Medulla oblongata (tissue), 1 donor: ENCODE measurements at regions not wholly inside any gene's neighbourhood (a gene's known extent, or its start where the extent isn't known, plus 50 kb on each side); places are given as distances from the start of the nearest gene placed in this dataset.
"Not testable (repeated sequence)": the region's sequence is repeated elsewhere in the genome, so short reads cannot be mapped to it uniquely, and the experiment has no call there.

Experiments used
- DNase-seq: peaks from one replicate; pipeline ENCODE4 v3.0.0-alpha.2; 2015; ENCODE audit errors: extremely low spot score

GRCh38 chr2:7845332-7845731, 836.5 kb upstream of the ID2 start:
- no peak for DNase-seq

- no peak for DNase-seq
Observed at GRCh38 chr2:7846607-7847006, 835.2 kb upstream of the ID2 start.

GRCh38 chr2:7847321-7847720, 834.5 kb upstream of the ID2 start:
- no peak for DNase-seq

DNA sequence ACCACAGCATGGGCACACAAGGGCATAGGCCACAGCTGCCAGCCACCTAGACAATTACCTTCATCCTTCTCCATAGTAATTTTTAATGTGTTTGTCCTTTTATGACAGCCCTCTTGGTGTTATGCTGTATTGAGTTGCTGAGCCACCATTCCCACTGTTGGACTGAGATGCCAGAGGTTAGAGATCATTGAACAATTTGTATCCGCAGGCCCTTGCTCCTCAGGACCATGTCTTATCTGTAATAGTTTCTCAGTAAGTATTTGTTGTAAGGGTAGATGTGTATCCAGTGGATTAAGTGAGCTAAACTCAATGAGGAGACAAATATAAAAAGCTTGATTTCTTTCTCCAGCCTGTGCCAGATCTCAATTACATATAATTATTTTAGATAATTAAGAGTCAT, 832.8 kb upstream of the ID2 start:
- DNase-seq: no peak

- no peak for DNase-seq
Observed at GRCh38 chr2:7849531-7849930, 832.3 kb upstream of the ID2 start.

- no peak for DNase-seq
Observed at GRCh38 chr2:7852546-7852945, 829.3 kb upstream of the ID2 start.

DNA sequence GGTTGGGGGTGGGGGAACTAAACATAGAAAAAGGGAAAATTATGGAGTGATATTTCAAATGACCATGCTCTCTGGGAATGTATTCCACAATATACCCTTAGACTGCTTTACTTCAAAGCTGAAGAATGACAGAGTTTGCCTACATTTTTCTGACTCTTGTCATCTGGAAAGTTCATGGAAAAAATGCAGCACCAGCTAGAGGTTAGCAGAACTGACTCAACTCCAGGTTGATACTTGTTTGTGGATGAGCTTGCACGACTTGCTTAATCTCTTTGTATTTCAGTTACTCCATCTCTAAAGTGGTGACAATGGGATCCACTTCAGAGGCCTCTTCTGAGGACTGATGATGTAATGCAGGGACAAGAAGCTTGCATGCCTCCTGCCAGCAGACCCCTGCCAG, 824.0 kb upstream of the ID2 start:
- no peak for DNase-seq

DNA sequence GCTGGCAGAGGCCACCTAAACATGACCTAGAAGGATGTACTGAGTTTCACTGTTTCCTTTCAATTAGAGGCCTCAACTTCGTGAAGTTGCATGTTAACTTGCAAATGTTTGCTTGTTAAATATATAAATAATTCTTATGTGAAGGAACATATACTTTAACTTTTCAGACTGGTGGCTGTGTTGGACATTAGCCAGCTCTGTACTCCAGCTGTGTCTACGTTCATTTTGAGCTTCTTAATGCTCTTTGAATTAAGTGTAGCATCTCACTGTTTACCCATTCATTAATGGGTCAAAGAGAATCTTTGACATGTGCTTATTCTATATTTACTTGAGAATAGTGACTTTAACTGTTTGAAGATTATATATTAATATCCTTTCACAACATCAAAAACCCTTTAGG, 823.2 kb upstream of the ID2 start:
- no peak for DNase-seq

- no peak for DNase-seq
Observed at GRCh38 chr2:7860693-7861092, 821.2 kb upstream of the ID2 start.

DNA sequence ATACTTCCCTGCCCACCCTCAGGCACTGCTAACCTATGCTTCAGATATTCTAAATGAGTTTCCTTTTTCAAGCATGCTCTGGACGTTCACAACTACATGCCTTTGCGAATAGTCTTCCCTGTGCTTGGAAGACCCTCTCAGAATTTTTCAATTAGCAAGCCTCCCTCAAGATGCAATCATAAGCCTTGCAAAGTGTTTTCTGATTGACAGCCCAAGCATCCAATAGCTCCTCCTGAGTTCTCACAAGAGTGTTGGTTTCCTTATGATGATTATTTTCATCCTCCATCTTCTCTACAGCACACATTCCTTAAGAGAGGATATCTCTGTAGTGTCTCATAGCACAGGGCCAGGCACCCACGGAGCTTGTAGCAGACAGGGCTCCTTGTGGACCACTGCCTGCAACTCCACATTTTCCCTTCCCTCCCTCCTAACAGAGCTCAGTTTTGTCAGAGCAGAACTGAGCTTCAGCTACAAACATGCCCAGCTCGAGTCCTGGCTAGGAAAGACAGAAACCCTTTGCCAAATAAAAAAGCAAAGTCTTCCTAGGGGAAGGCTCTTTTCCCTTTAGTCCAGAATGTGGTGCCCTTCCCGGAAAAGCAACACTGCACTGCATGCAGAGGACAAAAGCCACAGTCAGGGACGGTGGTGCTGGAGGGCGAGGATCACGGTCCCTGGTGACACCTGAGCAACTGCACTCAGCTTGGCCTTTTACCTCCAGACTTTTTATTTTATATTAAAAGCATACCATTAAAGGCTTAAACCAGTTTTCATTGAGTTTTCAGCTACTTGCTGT, 819.8 kb upstream of the ID2 start:
- DNase-seq: no peak

- DNase-seq: no peak
Observed at GRCh38 chr2:7866104-7866503, 815.8 kb upstream of the ID2 start.

DNA sequence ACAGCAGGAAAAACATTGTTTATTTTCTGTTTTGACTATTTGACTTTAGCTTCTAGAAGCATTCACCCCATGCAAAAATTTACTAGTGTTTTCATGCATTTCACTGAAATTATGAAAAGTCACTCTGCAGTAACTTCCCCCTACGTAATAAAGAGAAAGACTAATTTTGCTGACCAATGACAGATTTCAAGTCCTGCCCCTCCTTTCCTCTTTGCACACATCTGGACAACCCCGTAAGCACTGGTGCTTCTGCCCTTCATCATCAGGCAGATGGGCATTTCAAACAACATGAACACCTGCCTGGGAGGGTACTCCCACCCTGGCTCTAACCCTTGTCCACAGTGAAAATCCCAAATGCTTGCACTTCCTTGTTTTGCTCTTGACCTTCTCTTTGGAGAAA, 815.0 kb upstream of the ID2 start:
- DNase-seq: no peak

DNA sequence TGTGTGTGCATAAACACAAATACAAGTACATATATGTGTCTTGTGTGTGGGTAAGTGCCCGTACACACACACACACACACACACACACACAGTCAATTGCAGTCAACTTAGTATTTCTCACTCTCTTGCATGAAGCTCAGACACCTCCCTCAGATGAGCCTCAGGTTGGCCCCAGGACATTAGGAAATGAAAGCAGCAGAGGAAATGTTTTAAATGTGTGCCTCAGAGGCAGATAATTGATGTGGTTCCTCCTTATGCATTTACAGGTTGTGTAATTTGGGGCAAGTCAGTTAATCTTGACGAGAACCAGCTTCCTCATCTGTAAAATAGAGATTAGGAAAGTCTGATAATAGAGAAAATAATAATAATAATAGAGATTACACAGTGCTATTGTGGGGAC, 814.0 kb upstream of the ID2 start:
- no peak for DNase-seq

- DNase-seq: no peak
Observed at GRCh38 chr2:7868836-7869235, 813.0 kb upstream of the ID2 start.

DNA sequence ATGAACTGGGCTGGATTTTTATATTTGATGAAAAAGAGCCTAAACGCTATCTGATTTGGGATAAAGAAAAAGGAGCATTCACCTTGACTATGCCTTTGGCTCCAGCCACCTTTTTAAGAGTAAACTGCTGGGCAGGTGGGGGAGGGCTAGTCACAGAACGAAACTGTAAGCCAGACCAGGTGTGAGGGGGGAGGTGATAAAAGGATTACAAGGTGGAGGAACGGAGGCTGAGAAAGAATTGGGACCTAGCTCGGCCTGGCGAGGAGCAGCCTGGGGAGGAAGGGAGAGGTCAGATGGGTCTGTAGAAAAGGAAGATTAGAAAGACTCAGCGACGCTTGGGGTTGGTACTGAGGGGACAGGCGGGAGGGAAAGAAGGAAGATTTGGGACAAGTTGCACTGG, 805.4 kb upstream of the ID2 start:
- DNase-seq: not testable (repeated sequence)

DNA sequence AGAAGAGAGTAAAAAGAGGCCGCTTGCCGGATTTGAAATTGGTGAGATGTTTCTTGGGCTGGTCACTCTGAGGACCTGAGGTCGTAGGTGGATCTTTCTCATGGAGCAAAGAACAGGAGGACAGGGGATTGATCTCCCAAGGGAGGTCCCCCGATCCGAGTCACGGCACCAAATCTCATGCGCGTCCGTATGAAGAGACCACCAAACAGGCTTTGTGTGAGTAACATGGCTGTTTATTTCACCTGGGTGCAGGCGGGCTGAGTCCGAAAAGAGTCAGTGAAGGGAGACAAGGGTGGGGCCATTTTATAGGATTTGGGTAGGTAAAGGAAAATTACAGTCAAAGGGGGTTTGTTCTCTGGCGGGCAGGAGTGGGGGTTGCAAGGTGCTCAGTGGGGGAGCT, 803.6 kb upstream of the ID2 start:
- not testable (repeated sequence) for DNase-seq

GRCh38 chr2:7878786-7879482, 802.9 kb upstream of the ID2 start:
- no peak for DNase-seq

DNA sequence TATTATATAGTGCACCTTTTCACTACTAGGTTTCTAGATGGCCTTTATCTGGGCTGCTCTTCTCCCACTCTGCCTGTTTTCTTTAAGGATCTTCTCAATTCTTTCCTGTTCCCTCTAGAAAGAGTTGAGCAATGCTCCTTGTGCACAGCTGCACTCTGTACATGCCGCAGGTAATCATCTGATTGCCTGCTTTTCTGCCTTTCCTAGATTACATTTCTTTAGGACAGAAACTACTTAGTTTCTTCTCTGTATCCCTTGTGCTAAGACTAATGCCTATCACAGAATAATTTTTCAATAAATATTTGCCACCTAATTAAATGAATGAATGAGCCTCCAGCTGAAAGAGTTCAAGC, 802.4 kb upstream of the ID2 start:
- no peak for DNase-seq

GRCh38 chr2:7880126-7880525, 801.7 kb upstream of the ID2 start:
- DNase-seq: no peak

GRCh38 chr2:7880566-7880965, 801.3 kb upstream of the ID2 start:
- DNase-seq: no peak

- no peak for DNase-seq
Observed at GRCh38 chr2:7881063-7881462, 800.8 kb upstream of the ID2 start.

DNA sequence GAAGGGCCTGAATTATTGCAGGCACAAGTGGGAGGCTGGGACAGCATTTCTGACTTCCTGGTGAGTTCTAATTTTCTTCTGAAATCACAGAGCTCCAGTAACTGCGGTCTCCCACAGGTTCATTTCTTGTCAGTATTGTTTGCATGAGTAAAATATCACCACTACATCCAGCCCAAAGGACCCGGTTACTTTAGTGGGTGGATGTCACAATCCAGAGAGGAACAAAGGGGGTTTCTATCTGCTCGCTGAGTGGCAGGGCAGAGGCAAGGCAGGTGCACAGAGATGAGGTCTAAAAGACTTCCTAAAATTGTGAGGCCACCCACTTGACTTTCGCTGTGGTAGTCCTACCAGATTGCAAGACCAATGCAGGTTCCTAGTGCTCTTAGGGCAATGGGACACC, 800.4 kb upstream of the ID2 start:
- no peak for DNase-seq

DNA sequence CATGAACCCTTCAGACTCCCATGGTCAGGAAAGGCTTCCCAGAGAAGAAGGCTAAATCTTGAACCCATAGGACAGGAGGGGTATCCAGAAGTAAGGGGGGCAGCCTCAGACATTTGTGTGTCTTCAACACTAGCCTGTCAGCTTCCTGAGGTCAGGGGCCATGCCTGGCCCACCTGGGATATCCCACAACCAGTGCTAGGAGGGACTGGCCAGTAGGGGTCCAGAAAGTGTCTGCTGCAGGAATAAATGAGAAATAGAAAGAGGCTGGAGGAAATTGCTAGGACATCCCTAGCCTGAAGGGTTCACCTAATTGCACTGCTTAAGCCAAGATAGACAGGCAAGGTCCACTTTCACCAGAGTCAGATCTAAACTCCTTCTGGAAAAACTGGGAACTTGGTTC, 799.6 kb upstream of the ID2 start:
- no peak for DNase-seq

GRCh38 chr2:7884338-7884737, 797.5 kb upstream of the ID2 start:
- no peak for DNase-seq
